DND-41 (cell line): ENCODE measurements at regions not wholly inside any gene's neighbourhood (a gene's known extent, or its start where the extent isn't known, plus 50 kb on each side); places are given as distances from the start of the nearest gene placed in this dataset.

ENCODE experiments used
- ATAC-seq: fragments of 200-7000 bp; cut with Tn5 transposase; 3 replicates; pipeline ENCODE4 v1.9.1; 2021; ENCODE audit warnings: low read depth; ENCODE audit not compliant: insufficient read depth
- DNase-seq: peaks from one replicate; pipeline ENCODE4 v3.0.0-alpha.2; 2020
- H2AFZ ChIP-seq: 2 replicates; pipeline ENCODE4 v1.6.0; 2012; ENCODE audit warnings: low read depth, low read length
- H3K27ac ChIP-seq: 2 replicates; pipeline ENCODE4 v1.5.1; 2012; ENCODE audit warnings: low read length, inconsistent platforms
- H3K27me3 ChIP-seq: fragments of 200-600 bp; sonication (generic); 2 replicates; pipeline ENCODE4 v1.6.0; 2012; ENCODE audit warnings: low read length, mild to moderate bottlenecking, inconsistent platforms; ENCODE audit not compliant: insufficient read depth, poor library complexity
- H3K36me3 ChIP-seq: 2 replicates; pipeline ENCODE4 v1.5.1; 2012; ENCODE audit warnings: low read length, inconsistent platforms; ENCODE audit not compliant: insufficient read depth
- H3K4me1 ChIP-seq: 2 replicates; pipeline ENCODE4 v1.5.1; 2012; ENCODE audit warnings: mild to moderate bottlenecking, low read length; ENCODE audit not compliant: insufficient read depth
- H3K4me2 ChIP-seq: 2 replicates; pipeline ENCODE4 v1.6.0; 2012; ENCODE audit warnings: mild to moderate bottlenecking, moderate library complexity, low read length, inconsistent platforms; ENCODE audit not compliant: insufficient read depth
- H3K4me3 ChIP-seq, 2 experiments: fragments of 200-600 bp in 1 of 2; shearing (Covaris generic) in 1 of 2; 2 replicates each; pipeline ENCODE4 v1.5.1; 2012 to 2016; ENCODE audit warnings: inconsistent platforms in 2 of 2, low read length in 2 of 2, mild to moderate bottlenecking in 2 of 2, low read depth in 1 of 2, moderate library complexity in 1 of 2
- H3K79me2 ChIP-seq: 2 replicates; pipeline ENCODE4 v1.6.0; 2012; ENCODE audit warnings: low read length, inconsistent platforms; ENCODE audit not compliant: insufficient read depth
- H3K9ac ChIP-seq: 2 replicates; pipeline ENCODE4 v1.6.0; 2012; ENCODE audit warnings: low read depth, mild to moderate bottlenecking, inconsistent platforms, low read length, moderate library complexity
- H3K9me3 ChIP-seq: 2 replicates; pipeline ENCODE4 v1.5.1; 2012; ENCODE audit warnings: low read length, moderate library complexity, mild to moderate bottlenecking, inconsistent platforms; ENCODE audit not compliant: insufficient read depth, severe bottlenecking
- H4K20me1 ChIP-seq: 2 replicates; pipeline ENCODE4 v1.6.0; 2012; ENCODE audit warnings: low read length; ENCODE audit not compliant: insufficient read depth
- EZH2 ChIP-seq: IDR thresholded peaks from 3 replicates; pipeline ENCODE4 v1.6.1; 2012; ENCODE audit warnings: borderline replicate concordance, low read depth, mild to moderate bottlenecking, moderate library complexity, low read length, inconsistent platforms; ENCODE audit not compliant: severe bottlenecking
- TF ChIP-seq, protein P1 (sequence below): IDR thresholded peaks from 2 replicates; pipeline ENCODE4 v1.5.1; 2012; ENCODE audit warnings: borderline replicate concordance, low read length, moderate library complexity, mild to moderate bottlenecking; ENCODE audit not compliant: poor library complexity, severe bottlenecking; ENCODE audit errors: extremely low read depth

- Histone ChIP-seq H3K4me2 (no peak overlapping the region), H3K27me3 (no peaks in the 10 kb centered on the region), H3K4me1 (peaks cover 54% of the 10 kb centered on the region), H3K4me3 (no peak overlapping the region), H3K36me3 (no peaks in the 10 kb centered on the region; the same call in 1 of the 2 replicates), H4K20me1 (no peaks in the 10 kb centered on the region), H2AFZ (no peak overlapping the region), H3K79me2 (no peaks in the 10 kb centered on the region), H3K9me3 (peaks cover 42% of the 10 kb centered on the region), H3K27ac (peak overlapping the region; percentile 100), H3K9ac (no peak overlapping the region)
- ATAC-seq (no peak), DNase-seq (no peak)
- TF ChIP-seq EZH2: no peak
- TF ChIP-seq, protein P1, sequence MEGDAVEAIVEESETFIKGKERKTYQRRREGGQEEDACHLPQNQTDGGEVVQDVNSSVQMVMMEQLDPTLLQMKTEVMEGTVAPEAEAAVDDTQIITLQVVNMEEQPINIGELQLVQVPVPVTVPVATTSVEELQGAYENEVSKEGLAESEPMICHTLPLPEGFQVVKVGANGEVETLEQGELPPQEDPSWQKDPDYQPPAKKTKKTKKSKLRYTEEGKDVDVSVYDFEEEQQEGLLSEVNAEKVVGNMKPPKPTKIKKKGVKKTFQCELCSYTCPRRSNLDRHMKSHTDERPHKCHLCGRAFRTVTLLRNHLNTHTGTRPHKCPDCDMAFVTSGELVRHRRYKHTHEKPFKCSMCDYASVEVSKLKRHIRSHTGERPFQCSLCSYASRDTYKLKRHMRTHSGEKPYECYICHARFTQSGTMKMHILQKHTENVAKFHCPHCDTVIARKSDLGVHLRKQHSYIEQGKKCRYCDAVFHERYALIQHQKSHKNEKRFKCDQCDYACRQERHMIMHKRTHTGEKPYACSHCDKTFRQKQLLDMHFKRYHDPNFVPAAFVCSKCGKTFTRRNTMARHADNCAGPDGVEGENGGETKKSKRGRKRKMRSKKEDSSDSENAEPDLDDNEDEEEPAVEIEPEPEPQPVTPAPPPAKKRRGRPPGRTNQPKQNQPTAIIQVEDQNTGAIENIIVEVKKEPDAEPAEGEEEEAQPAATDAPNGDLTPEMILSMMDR: no peak
Measured at GRCh38 chr3:8359133-8359532, 142.5 kb upstream of the LMCD1 start.

DNA sequence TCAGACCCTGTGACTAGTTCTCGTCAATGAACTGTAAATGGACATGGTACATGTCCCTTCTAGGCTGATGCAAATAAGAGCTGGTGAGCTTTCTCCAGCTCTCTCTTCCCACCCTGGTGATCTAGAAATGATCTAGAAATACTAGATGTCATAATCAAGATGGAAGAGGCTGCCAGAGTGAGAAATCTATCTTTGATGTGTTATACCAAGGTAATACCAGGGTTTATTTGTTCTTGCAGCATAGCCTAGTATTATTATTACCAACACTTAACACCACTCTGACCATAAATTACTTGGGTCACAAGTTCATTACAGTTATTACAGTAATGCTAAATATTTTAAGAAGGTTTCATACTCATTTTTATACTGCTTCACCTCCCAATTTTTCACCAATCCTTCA lies 138.4 kb upstream of the LMCD1 start:
- Histone ChIP-seq H3K4me3 (no peak overlapping the region), H3K27ac (0 out of 2 replicates have a peak overlapping the region, but pooled peaks have one; percentile 11), H3K4me2 (no peak overlapping the region), H3K79me2 (no peaks in the 10 kb centered on the region), H2AFZ (peak overlapping the region; percentile 11; the same call in 1 of the 2 replicates), H3K27me3 (no peaks in the 10 kb centered on the region), H4K20me1 (no peaks in the 10 kb centered on the region), H3K9me3 (peaks cover 21% of the 10 kb centered on the region), H3K4me1 (peaks cover 16% of the 10 kb centered on the region), H3K36me3 (no peaks in the 10 kb centered on the region), H3K9ac (no peak overlapping the region)
- no peak for ATAC-seq
- DNase-seq: no peak
- no peak for TF ChIP-seq EZH2
- TF ChIP-seq, protein P1: no peak

GRCh38 chr3:8365541-8365940 lies 136.1 kb upstream of the LMCD1 start:
- no peak overlapping the region for H3K27ac ChIP-seq
- TF ChIP-seq, protein P1: no peak
- TF ChIP-seq EZH2: no peak
- no peak overlapping the region for H3K9ac ChIP-seq
- ATAC-seq (no peak; the same call in 2 of the 3 replicates), DNase-seq (no peak)
- no peak overlapping the region for H3K4me3 ChIP-seq
- no peaks in the 10 kb centered on the region for H3K36me3 ChIP-seq
- H3K27me3 ChIP-seq: no peaks in the 10 kb centered on the region
- H3K9me3 ChIP-seq: peaks cover 6% of the 10 kb centered on the region
- H4K20me1 ChIP-seq: no peaks in the 10 kb centered on the region
- H2AFZ ChIP-seq: no peak overlapping the region
- 0 out of 2 replicates have a peak, but pooled peaks cover 2% of the 10 kb centered on the region for H3K4me1 ChIP-seq
- H3K79me2 ChIP-seq: no peaks in the 10 kb centered on the region
- H3K4me2 ChIP-seq: no peak overlapping the region

- Histone ChIP-seq H3K4me1 (no peaks in the 10 kb centered on the region), H3K4me2 (no peak overlapping the region), H3K4me3 (no peak overlapping the region), H2AFZ (no peak overlapping the region), H4K20me1 (no peaks in the 10 kb centered on the region), H3K9me3 (no peaks in the 10 kb centered on the region), H3K36me3 (no peaks in the 10 kb centered on the region), H3K79me2 (no peaks in the 10 kb centered on the region), H3K27ac (no peak overlapping the region), H3K27me3 (no peaks in the 10 kb centered on the region), H3K9ac (no peak overlapping the region)
- TF ChIP-seq, protein P1: no peak
- TF ChIP-seq EZH2: no peak
- ATAC-seq (no peak), DNase-seq (no peak)
Measured at GRCh38 chr3:8366219-8366810, 135.3 kb upstream of the LMCD1 start.
